H1 (cell line): ENCODE measurements at regions not wholly inside any gene's neighbourhood (a gene's known extent, or its start where the extent isn't known, plus 50 kb on each side); places are given as distances from the start of the nearest gene placed in this dataset.

Experiments used
- CTCF ChIA-PET: fragments of 300-600 bp; sonication (Branson Sonifier 250); formaldehyde crosslinking; loops from one replicate; lab custom pipeline; 2021; ENCODE audit not compliant: partially characterized antibody; lab: Charles Lee
- POLR2A ChIA-PET: fragments of 300-600 bp; sonication (Branson Sonifier 250); formaldehyde crosslinking; loops from one replicate; lab custom pipeline; 2021; ENCODE audit warnings: inconsistent platforms; ENCODE audit not compliant: partially characterized antibody; lab: Charles Lee
- DNase-seq, 2 experiments: peaks; one replicate each; pipeline versions ENCODE4 v3.0.0 to v3.0.0-alpha.2; 2010 to 2022; ENCODE audit warnings: low spot score in 2 of 2, low read depth in 1 of 2, mixed read lengths in 1 of 2
- FAIRE-seq: peaks from 2 replicates; lab custom pipeline; 2011; peaks lifted over from hg19 to GRCh38; lab: Jason Lieb, UNC
- H2AFZ ChIP-seq: 2 replicates; pipeline ENCODE4 v1.8.1; 2012; ENCODE audit warnings: low read length, inconsistent platforms
- H2AK5ac ChIP-seq: 2 replicates; pipeline ENCODE4 v1.6.1; 2013; ENCODE audit warnings: low read depth, low read length
- H2BK120ac ChIP-seq: replicated peaks from 2 replicates; pipeline ENCODE3; 2013; ENCODE audit warnings: low read depth, low read length, inconsistent platforms
- H2BK12ac ChIP-seq: 2 replicates; pipeline ENCODE4 v1.6.1; 2013; ENCODE audit warnings: low read depth, low read length
- H2BK15ac ChIP-seq: 2 replicates; pipeline ENCODE4 v1.6.1; 2013; ENCODE audit warnings: low read length
- H2BK20ac ChIP-seq: 2 replicates; pipeline ENCODE4 v1.6.1; 2013; ENCODE audit warnings: low read length
- H2BK5ac ChIP-seq: 2 replicates; pipeline ENCODE4 v1.6.1; 2013; ENCODE audit warnings: low read depth, low read length
- H3K14ac ChIP-seq: 2 replicates; pipeline ENCODE4 v1.6.1; 2013; ENCODE audit warnings: inconsistent platforms; ENCODE audit not compliant: insufficient read length
- H3K18ac ChIP-seq: 2 replicates; pipeline ENCODE4 v1.6.1; 2013; ENCODE audit warnings: low read length; ENCODE audit errors: extremely low read depth
- H3K23ac ChIP-seq: 2 replicates; pipeline ENCODE4 v1.6.1; 2013; ENCODE audit warnings: inconsistent platforms; ENCODE audit not compliant: insufficient read length
- H3K23me2 ChIP-seq: 2 replicates; pipeline ENCODE4 v1.6.1; 2013; ENCODE audit warnings: low read depth, low read length
- H3K27ac ChIP-seq: 2 replicates; pipeline ENCODE4 v1.6.1; 2011; ENCODE audit warnings: low read depth, low read length, inconsistent platforms
- H3K27me3 ChIP-seq, 4 experiments: replicated peaks in 1 of 4; 1 replicate in 1 of 4; 2 replicates in 3 of 4; pipeline versions ENCODE4 v1.6.1 to v1.8.1; 2011 to 2013; ENCODE audit warnings: low read length in 3 of 4, mild to moderate bottlenecking in 3 of 4, inconsistent platforms in 2 of 4, mixed read lengths in 2 of 4, moderate library complexity in 1 of 4; ENCODE audit not compliant: control insufficient read depth in 3 of 4, insufficient read depth in 3 of 4; ENCODE audit errors: extremely low read depth in 1 of 4
- H3K36me3 ChIP-seq, 4 experiments: 2 replicates each; pipeline versions ENCODE4 v1.6.1 to v1.8.1; 2011 to 2013; ENCODE audit warnings: mild to moderate bottlenecking in 4 of 4, low read length in 3 of 4, moderate library complexity in 2 of 4, control low read depth in 1 of 4, inconsistent platforms in 1 of 4; ENCODE audit not compliant: insufficient read depth in 4 of 4, control insufficient read depth in 2 of 4
- H3K4ac ChIP-seq: replicated peaks from 2 replicates; pipeline ENCODE3; 2013; ENCODE audit warnings: low read length, low read depth, mixed read lengths, inconsistent platforms; ENCODE audit not compliant: insufficient read length
- H3K4me1 ChIP-seq, 4 experiments: replicated peaks in 1 of 4; 1 replicate in 1 of 4; 2 replicates in 3 of 4; pipeline versions ENCODE4 v1.6.1 to v1.8.1; 2011 to 2013; ENCODE audit warnings: low read length in 3 of 4, inconsistent platforms in 2 of 4, mixed read lengths in 1 of 4; ENCODE audit not compliant: insufficient read depth in 4 of 4, control insufficient read depth in 3 of 4
- H3K4me2 ChIP-seq, 2 experiments: 2 replicates each; pipeline versions ENCODE4 v1.6.1 to v1.8.1; 2011 to 2013; ENCODE audit warnings: low read depth in 2 of 2, low read length in 2 of 2, control low read depth in 1 of 2, inconsistent platforms in 1 of 2, mild to moderate bottlenecking in 1 of 2; ENCODE audit not compliant: insufficient read depth in 1 of 2
- H3K4me3 ChIP-seq, 4 experiments: fragments of 200-600, 300-600 bp in 1 of 4; sonication (generic), shearing (Covaris generic), sonication (Bioruptor Twin) in 1 of 4; 2 replicates each; pipeline versions ENCODE4 v1.5.1 to v1.8.1; 2011 to 2016; ENCODE audit warnings: low read length in 4 of 4, low read depth in 3 of 4, control low read depth in 2 of 4, inconsistent platforms in 2 of 4, mild to moderate bottlenecking in 2 of 4, mixed read lengths in 1 of 4, moderate library complexity in 1 of 4; ENCODE audit not compliant: insufficient read depth in 2 of 4; ENCODE audit errors: extremely low read depth in 1 of 4
- H3K56ac ChIP-seq: replicated peaks from 2 replicates; pipeline ENCODE3; 2013; ENCODE audit warnings: low read depth, mild to moderate bottlenecking, mixed read lengths, low read length, inconsistent platforms; ENCODE audit not compliant: insufficient read length
- H3K79me1 ChIP-seq: 2 replicates; pipeline ENCODE4 v1.6.1; 2013; ENCODE audit warnings: low read depth, low read length, control low read depth
- H3K79me2 ChIP-seq, 2 experiments: 2 replicates each; pipeline versions ENCODE4 v1.6.1 to v1.8.1; 2012 to 2013; ENCODE audit warnings: low read length in 2 of 2, mild to moderate bottlenecking in 2 of 2, inconsistent platforms in 1 of 2; ENCODE audit not compliant: insufficient read depth in 2 of 2, control insufficient read depth in 1 of 2
- H3K9ac ChIP-seq, 4 experiments: replicated peaks in 1 of 4; 1 replicate in 1 of 4; 2 replicates in 3 of 4; pipeline versions ENCODE4 v1.6.1 to v1.8.1; 2011 to 2013; ENCODE audit warnings: low read depth in 3 of 4, low read length in 3 of 4, control low read depth in 2 of 4, mild to moderate bottlenecking in 2 of 4, moderate library complexity in 2 of 4, inconsistent platforms in 1 of 4; ENCODE audit errors: extremely low read depth in 1 of 4
- H3K9me3 ChIP-seq, 2 experiments: 2 replicates each; pipeline versions ENCODE4 v1.6.1 to v1.8.1; 2012 to 2013; ENCODE audit warnings: mild to moderate bottlenecking in 2 of 2, moderate library complexity in 2 of 2, control low read depth in 1 of 2, inconsistent platforms in 1 of 2, low read depth in 1 of 2, low read length in 1 of 2, mixed read lengths in 1 of 2; ENCODE audit not compliant: insufficient read depth in 2 of 2
- H4K20me1 ChIP-seq, 2 experiments: replicated peaks in 1 of 2; 2 replicates each; pipeline versions ENCODE3 to v1.8.1; 2011 to 2013; ENCODE audit warnings: inconsistent platforms in 2 of 2, low read length in 2 of 2, mild to moderate bottlenecking in 1 of 2; ENCODE audit not compliant: insufficient read depth in 2 of 2, control insufficient read depth in 1 of 2
- H4K5ac ChIP-seq: 2 replicates; pipeline ENCODE4 v1.6.1; 2013; ENCODE audit warnings: low read length, low read depth, mixed read lengths, inconsistent platforms; ENCODE audit not compliant: insufficient read length
- H4K8ac ChIP-seq: 2 replicates; pipeline ENCODE4 v1.8.0; 2013; ENCODE audit warnings: mild to moderate bottlenecking, moderate library complexity, low read length, inconsistent platforms; ENCODE audit not compliant: insufficient read depth; ENCODE audit errors: extremely low read depth
- H4K91ac ChIP-seq: replicated peaks from 2 replicates; pipeline ENCODE3; 2013; ENCODE audit warnings: low read length, mixed read lengths, inconsistent platforms; ENCODE audit not compliant: insufficient read length
- KDM1A ChIP-seq: fragments of 200-600, 300-600 bp; sonication (generic); IDR thresholded peaks from 2 replicates; pipeline ENCODE4 v1.7.1; 2016; ENCODE audit warnings: mild to moderate bottlenecking, low read length, borderline replicate concordance
- MAFK ChIP-seq: IDR thresholded peaks from 2 replicates; pipeline ENCODE4 v1.6.1; 2012; ENCODE audit warnings: low read depth, mild to moderate bottlenecking, improper control_type of control experiment, low read length
- RFX5 ChIP-seq: IDR thresholded peaks from 2 replicates; pipeline ENCODE4 v1.6.1; 2011; ENCODE audit warnings: low read depth, low read length, improper control_type of control experiment, borderline replicate concordance
- WGBS, 2 experiments: shearing (Covaris generic) in 1 of 2; methylation state at CpG; one replicate each; pipeline versions ENCODE4 v1.1.6 to v1.1.7; 2013 to 2015; ENCODE audit warnings: low lambda C conversion rate in 2 of 2, mixed read lengths in 2 of 2, inconsistent platforms in 1 of 2, low coverage in 1 of 2, missing lambda C conversion rate in 1 of 2; ENCODE audit not compliant: insufficient replicate concordance in 2 of 2, insufficient coverage in 1 of 2, insufficient read length in 1 of 2; ENCODE audit errors: extremely low coverage in 1 of 2, missing lambda C conversion rate in 1 of 2; 5-methylcytosine and 5-hydroxymethylcytosine counted together

- Histone ChIP-seq H4K8ac (no peak overlapping the region), H3K27me3 (no peaks in the 10 kb centered on the region), H3K4ac (no peak overlapping the region), H3K9ac (no peak overlapping the region), H3K56ac (no peak overlapping the region), H2BK20ac (no peak overlapping the region), H3K79me2 (no peaks in the 10 kb centered on the region), H4K5ac (no peak overlapping the region), H2BK15ac (no peak overlapping the region), H3K9me3 (no peaks in the 10 kb centered on the region), H3K4me3 (no peak overlapping the region), H3K23me2 (no peaks in the 10 kb centered on the region), H4K91ac (no peak overlapping the region), H3K18ac (no peak overlapping the region), H2BK120ac (no peak overlapping the region), H4K20me1 (no peaks in the 10 kb centered on the region), H3K4me2 (no peak overlapping the region), H2AK5ac (no peak overlapping the region), H2AFZ (no peak overlapping the region), H2BK5ac (no peak overlapping the region), H3K36me3 (no peaks in the 10 kb centered on the region), H3K27ac (no peak overlapping the region), H3K4me1 (no peaks in the 10 kb centered on the region), H3K14ac (no peak overlapping the region), H3K79me1 (no peaks in the 10 kb centered on the region), H2BK12ac (no peak overlapping the region), H3K23ac (no peak overlapping the region)
- DNase-seq (no peak), FAIRE-seq (no peak)
- ChIA-PET CTCF (interaction anchor here (0.6 kb wide), 1 partner anchor 207 kb away, joined by 3 read pairs; no protein-coding TSS in a partner anchor), POLR2A (no interaction called here)
- 95% methylated on average over 8 of the region's 8 CpGs; no CpG with 5 or more reads in 1 of the 2 experiments for WGBS, 2 experiments
- no peak for TF ChIP-seq MAFK
- no peak for TF ChIP-seq KDM1A
- TF ChIP-seq RFX5: no peak
Observed at GRCh38 chr10:8130973-8131911, 76.8 kb downstream of the GATA3 start.
